GM12865 (cell line): ENCODE measurements at regions not wholly inside any gene's neighbourhood (a gene's known extent, or its start where the extent isn't known, plus 50 kb on each side); places are given as distances from the start of the nearest gene placed in this dataset.

Source experiments
- DNase-seq: peaks from one replicate; pipeline ENCODE4 v3.0.0; 2010; ENCODE audit warnings: low read depth
- H3K4me3 ChIP-seq: 2 replicates; pipeline ENCODE4 v1.5.1; 2011; ENCODE audit warnings: mild to moderate bottlenecking, low read depth, low read length, control low read depth
- CTCF ChIP-seq: IDR thresholded peaks from 2 replicates; pipeline ENCODE4 v1.5.1; 2011; ENCODE audit warnings: low read length, control low read depth, low read depth, inconsistent platforms; ENCODE audit not compliant: insufficient read depth; ENCODE audit errors: missing control alignments

- peak; percentile 48 for DNase-seq
- H3K4me3 ChIP-seq, result no peak overlapping the region
- TF ChIP-seq CTCF, result peak; percentile 17
Observed at GRCh38 chr5:118698774-118699173, 289.6 kb downstream of the DTWD2 start.

- H3K4me3 ChIP-seq, result no peak overlapping the region
- DNase-seq, result no peak
- no peak for TF ChIP-seq CTCF
Observed at GRCh38 chr5:118696076-118696475, 292.3 kb downstream of the DTWD2 start.

DNA sequence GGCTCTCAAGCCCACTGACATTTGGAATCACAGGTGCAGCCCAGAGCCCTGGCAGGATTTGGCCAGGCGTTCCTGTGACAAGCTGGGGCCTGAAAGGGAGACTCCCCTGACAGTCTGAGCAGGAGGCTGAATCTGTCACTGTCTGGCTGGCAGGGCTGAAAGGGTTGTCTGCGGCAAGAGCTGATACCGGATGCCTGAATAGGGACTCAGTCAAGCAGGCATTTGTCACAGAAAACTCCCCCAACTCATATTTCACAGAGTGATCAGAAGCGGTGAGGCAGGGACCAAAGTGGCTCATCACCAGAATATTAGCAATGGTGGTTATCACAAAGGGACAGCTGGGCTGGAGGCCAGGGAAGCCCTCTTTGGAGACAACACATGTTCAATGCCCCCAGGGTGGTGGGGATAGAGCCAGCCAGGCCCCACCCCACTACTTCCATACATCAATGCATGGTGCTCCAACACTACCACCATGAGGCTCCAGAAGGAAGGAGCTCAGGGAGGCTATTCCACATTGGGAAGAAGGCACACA, 295.5 kb downstream of the DTWD2 start:
- no peak overlapping the region for H3K4me3 ChIP-seq
- peak; percentile 81 for DNase-seq
- no peak for TF ChIP-seq CTCF

DNA sequence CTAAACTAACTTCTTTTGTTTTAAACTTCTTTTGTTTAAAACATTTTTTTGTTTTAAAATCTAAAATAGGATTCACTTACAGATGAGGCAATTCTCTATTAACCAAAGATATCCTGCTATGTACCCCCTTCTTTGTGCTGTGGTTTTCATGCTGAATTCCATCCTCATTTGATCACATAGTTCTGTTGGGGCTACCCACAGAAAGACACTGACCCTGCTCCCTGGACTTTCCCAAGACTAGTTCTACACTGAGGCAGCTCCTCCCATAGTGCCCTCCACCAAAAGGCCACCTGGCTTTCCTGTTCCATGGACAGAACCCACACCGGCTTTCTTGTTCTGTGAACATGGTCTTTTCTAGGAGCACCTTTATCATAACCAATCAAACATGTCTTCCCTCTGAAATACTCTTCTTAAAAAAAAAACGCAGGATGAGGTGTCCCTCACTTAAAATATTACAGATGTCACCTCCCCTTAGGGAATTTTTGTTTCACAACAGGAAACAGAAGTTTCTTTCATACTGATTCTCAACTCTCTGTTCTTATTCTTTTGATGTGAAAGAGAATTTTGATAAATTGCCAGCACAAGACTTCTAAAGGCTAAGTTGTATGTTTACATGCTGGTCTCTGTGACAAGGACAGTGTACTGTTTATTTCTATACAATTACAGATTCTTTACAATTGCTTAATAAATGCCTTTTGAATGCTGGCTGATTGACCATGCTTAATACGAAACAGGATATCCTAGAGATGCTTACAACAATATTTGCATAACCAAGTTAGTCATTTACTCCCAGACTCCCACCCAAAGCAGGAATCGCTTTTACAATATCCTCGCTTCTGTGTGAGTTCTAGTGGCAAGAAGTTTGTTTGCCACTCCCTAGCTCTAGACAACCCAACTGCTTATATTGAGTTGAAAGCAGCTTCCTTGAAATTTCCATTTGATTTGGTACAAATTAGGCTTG, 300.4 kb downstream of the DTWD2 start:
- H3K4me3 ChIP-seq, result no peak overlapping the region; the same call in 1 of the 2 replicates
- TF ChIP-seq CTCF, result no peak
- DNase-seq, result peak; percentile 50

DNA sequence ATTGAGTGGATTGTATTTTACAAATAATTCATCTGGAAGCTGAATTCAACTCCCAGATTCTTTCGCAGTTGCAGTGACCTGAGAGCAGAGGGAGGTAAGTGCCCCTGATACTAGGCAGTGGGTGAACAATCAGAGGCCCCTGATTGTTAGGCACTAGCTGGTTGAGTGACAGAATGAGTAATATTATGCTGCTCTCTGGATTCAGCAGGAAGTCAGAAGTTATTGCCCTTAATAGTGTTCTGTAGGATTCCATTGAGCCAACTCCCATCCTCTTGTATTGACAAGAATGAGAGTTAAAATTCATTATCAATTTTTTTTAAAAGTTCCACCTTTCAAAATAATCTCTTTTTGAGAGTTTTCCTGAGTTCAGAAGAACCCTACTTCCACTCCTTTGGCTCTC, 301.2 kb downstream of the DTWD2 start:
- peak; percentile 19 for DNase-seq
- no peak for TF ChIP-seq CTCF
- no peak overlapping the region for H3K4me3 ChIP-seq

DNA sequence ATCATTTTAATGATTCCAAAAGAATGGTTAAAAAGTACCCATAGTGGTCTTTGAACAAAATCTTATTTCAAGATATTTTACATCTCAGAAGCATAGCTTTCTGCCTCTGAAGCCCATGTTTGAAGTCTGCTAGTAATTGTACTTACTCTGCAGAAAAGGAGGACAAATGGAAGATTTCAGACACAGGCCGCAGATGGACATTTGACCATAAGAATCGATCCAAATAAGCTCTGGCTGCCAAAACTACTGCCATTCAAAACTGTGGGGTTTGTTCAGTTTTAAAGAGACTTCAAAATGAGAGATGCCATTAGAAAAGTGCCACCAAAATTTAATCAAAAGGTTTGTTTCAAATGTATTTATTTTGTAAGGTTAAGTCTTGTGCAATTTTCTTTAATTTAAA, 306.7 kb downstream of the DTWD2 start:
- TF ChIP-seq CTCF, result no peak
- DNase-seq, result no peak
- H3K4me3 ChIP-seq, result no peak overlapping the region
